Transverse colon (tissue), 4 donors: ENCODE measurements at regions not wholly inside any gene's neighbourhood (a gene's known extent, or its start where the extent isn't known, plus 50 kb on each side); places are given as distances from the start of the nearest gene placed in this dataset.

ENCODE experiments used
- DNase-seq: peaks from one replicate; pipeline ENCODE4 v3.0.0-alpha.2; 2019
- H3K27ac ChIP-seq, 4 donors: fragments of 200-600 bp; sonication (generic); 2 replicates each; pipeline ENCODE4 v1.5.1; 2016 to 2018; ENCODE audit warnings: inconsistent platforms in 4 of 4
- H3K27me3 ChIP-seq: fragments of 200-600 bp; sonication (generic); 2 replicates; pipeline ENCODE4 v1.5.1; 2017; ENCODE audit warnings: inconsistent platforms
- H3K36me3 ChIP-seq, 4 donors: fragments of 200-600 bp; sonication (generic); 2 replicates each; pipeline ENCODE4 v1.5.1; 2017 to 2019; ENCODE audit warnings: inconsistent platforms in 4 of 4
- H3K4me1 ChIP-seq, 4 donors: fragments of 200-600 bp; sonication (generic); 2 replicates each; pipeline ENCODE4 v1.5.1; 2017 to 2020; ENCODE audit warnings: inconsistent platforms in 4 of 4
- H3K4me3 ChIP-seq, 4 donors: fragments of 200-600 bp; sonication (generic); 1 replicate in 1 of 4; 2 replicates in 3 of 4; pipeline versions ENCODE4 v1.5.1 to v1.6.1; 2017 to 2019; ENCODE audit warnings: inconsistent platforms in 4 of 4
- H3K9me3 ChIP-seq, 2 donors: fragments of 200-600 bp; sonication (generic); 2 replicates each; pipeline ENCODE4 v1.5.1; 2017 to 2019; ENCODE audit warnings: inconsistent platforms in 2 of 2
- EP300 ChIP-seq: sonication (generic); formaldehyde crosslinking; IDR thresholded peaks from one replicate; pipeline ENCODE4 v1.6.1; 2017; ENCODE audit warnings: antibody characterized with exemption, low read depth
- POLR2A ChIP-seq: fragments of 450-650 bp; IDR thresholded peaks from one replicate; pipeline ENCODE4 v1.6.1; 2016; ENCODE audit warnings: antibody characterized with exemption, mild to moderate bottlenecking, moderate library complexity
- POLR2AphosphoS5 ChIP-seq, 3 donors: sonication (generic); formaldehyde crosslinking; IDR thresholded peaks; one replicate each; pipeline ENCODE4 v1.6.1; 2016; ENCODE audit warnings: antibody characterized with exemption in 3 of 3
- WGBS, 2 donors: methylation state at CpG; one replicate each; pipeline ENCODE4 v1.1.5; 2018; ENCODE audit warnings: low coverage in 1 of 2; 5-methylcytosine and 5-hydroxymethylcytosine counted together
- in situ Hi-C, 4 donors: fragments of 200-750 bp; cut with MboI; loops; one replicate each; pipeline versions ENCODE4 v1.15.0 to v1.15.1; 2017; ENCODE audit warnings: low sequenced_read_pairs in 3 of 4, low pct_ligation_motif_present in 1 of 4, low pct_unique_long_range_greater_than_20kb in 1 of 4
- intact Hi-C: fragments of 100-400 bp; cut with DNase I; formaldehyde crosslinking; loops from one replicate; pipeline ENCODE4 v1.15.1; 2023; ENCODE audit warnings: low total_unique reads
- TF ChIP-seq, protein P1 (sequence below), 5 experiments: fragments of 200-600 bp in 3 of 5; fragments of 450-650 bp in 2 of 5; sonication (generic) in 3 of 5; IDR thresholded peaks; 1 replicate in 2 of 5; 2 replicates in 3 of 5; pipeline ENCODE4 v1.5.1; 2016 to 2017; ENCODE audit warnings: antibody characterized with exemption in 5 of 5, inconsistent platforms in 3 of 5, mild to moderate bottlenecking in 2 of 5, moderate library complexity in 1 of 5

DNA sequence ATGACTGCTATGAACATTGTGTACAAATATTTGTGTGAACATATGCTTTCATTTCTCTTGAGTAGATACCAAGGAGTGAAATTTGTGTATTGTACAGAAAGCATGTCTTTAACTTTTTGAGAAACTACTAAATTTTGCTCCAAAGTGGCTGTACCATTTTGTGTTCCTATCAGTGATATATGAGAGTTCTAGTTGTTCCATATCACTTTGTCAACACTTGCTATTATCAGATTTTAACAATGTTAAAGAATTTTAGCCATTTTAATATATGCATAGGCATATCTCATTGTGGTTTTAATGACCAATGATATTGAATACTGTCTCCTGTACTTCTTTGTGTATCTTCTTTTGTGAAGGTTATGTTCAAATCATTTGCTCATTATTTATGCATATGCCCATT is 142.9 kb upstream of the NR3C1 start:
- Histone ChIP-seq H3K27me3 (no peaks in the 10 kb centered on the region), H3K4me3 (no peak overlapping the region), H3K9me3 (no peaks in the 10 kb centered on the region), H3K36me3 (no peaks in the 10 kb centered on the region), H3K27ac (no peak overlapping the region), H3K4me1 (no peaks in the 10 kb centered on the region)
- intact Hi-C loops (no loop called here), in situ Hi-C loops (no loop called here)
- TF ChIP-seq, protein P1, sequence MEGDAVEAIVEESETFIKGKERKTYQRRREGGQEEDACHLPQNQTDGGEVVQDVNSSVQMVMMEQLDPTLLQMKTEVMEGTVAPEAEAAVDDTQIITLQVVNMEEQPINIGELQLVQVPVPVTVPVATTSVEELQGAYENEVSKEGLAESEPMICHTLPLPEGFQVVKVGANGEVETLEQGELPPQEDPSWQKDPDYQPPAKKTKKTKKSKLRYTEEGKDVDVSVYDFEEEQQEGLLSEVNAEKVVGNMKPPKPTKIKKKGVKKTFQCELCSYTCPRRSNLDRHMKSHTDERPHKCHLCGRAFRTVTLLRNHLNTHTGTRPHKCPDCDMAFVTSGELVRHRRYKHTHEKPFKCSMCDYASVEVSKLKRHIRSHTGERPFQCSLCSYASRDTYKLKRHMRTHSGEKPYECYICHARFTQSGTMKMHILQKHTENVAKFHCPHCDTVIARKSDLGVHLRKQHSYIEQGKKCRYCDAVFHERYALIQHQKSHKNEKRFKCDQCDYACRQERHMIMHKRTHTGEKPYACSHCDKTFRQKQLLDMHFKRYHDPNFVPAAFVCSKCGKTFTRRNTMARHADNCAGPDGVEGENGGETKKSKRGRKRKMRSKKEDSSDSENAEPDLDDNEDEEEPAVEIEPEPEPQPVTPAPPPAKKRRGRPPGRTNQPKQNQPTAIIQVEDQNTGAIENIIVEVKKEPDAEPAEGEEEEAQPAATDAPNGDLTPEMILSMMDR (IDR thresholded peaks at IDR 0.05) = no peak
- no peak for TF ChIP-seq POLR2A
- no peak for TF ChIP-seq EP300
- TF ChIP-seq POLR2AphosphoS5 (IDR thresholded peaks at IDR 0.05) = no peak
- DNase-seq = no peak

DNA sequence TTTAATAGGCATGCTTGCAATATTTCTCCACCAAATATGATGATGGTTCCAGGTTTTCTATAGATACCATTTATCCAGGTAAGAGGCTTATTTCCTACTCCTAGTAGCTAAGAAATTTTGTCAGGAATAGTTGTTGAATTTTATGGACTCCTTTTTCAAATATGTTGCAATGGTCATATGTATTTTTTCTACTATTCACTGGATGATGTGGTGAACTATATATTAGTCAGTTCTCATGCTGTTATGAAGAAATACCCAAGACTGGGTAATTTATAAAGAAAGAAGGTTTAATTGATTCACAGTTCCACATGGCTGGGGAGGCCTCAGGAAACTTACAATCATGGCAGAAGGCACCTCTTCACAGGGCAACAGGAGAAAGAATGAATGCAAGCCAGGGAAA is 141.1 kb upstream of the NR3C1 start:
- DNase-seq = no peak
- H3K36me3 ChIP-seq = no peaks in the 10 kb centered on the region
- in situ Hi-C loops (no loop called here), intact Hi-C loops (no loop called here)
- TF ChIP-seq POLR2A (no peak), POLR2AphosphoS5 (IDR thresholded peaks at IDR 0.05) (no peak), EP300 (no peak)
- TF ChIP-seq, protein P1 (IDR thresholded peaks at IDR 0.05) = no peak
- no peak overlapping the region for H3K4me3 ChIP-seq
- no peak overlapping the region for H3K27ac ChIP-seq
- no peaks in the 10 kb centered on the region for H3K27me3 ChIP-seq
- no peaks in the 10 kb centered on the region for H3K9me3 ChIP-seq
- H3K4me1 ChIP-seq = no peaks in the 10 kb centered on the region

DNA sequence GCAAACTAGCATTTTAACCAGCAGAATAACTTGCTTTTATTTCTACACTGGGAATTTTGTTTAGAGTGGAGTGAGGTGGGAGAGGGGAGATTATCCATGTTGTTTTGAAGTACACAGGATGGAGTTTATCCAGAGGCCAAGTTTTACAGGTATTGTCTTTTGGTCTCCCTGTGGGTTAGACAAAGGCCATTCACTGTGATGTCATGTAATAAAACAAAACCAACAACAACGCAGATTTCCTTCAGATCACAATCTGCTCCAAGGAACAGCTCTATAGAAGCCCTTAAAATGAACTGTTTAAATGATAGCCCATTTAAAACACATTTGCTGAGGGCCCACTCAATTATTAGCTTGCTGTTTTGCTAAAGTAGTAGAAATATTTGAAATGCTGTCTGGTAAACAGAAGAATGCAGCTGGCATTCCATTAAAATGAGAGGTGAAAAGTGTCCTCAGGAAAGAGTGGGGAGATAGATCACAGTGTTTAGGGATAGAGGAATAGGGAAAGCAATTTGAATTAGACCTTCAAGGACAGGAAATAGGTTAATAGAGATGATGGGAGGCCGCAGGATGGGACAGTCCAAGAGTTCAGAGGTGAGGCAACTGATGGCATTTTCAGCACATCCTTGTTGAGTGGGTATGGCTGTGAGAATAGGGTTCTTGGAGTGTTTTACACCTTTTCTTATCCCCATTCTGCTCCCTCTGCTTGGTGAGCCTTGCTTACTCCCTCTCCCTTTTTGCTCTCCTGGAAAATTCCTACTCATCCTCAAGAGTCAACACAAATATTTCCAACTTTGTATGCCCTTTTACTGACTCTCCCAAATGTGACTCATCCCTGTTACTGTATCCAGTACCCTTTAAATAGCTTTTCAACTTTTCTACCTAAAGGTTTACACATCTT is 140.1 kb upstream of the NR3C1 start:
- H3K9me3 ChIP-seq = no peaks in the 10 kb centered on the region
- no peak overlapping the region for H3K4me3 ChIP-seq
- H3K27me3 ChIP-seq = no peaks in the 10 kb centered on the region
- intact Hi-C loops (no loop called here), in situ Hi-C loops (no loop called here)
- WGBS, 2 donors = 71% methylated on average over 1 to 2 of the region's 2 CpGs
- TF ChIP-seq POLR2A = no peak
- TF ChIP-seq EP300 = no peak
- no peak for DNase-seq
- no peak overlapping the region for H3K27ac ChIP-seq
- H3K36me3 ChIP-seq = no peaks in the 10 kb centered on the region
- no peaks in the 10 kb centered on the region for H3K4me1 ChIP-seq

DNA sequence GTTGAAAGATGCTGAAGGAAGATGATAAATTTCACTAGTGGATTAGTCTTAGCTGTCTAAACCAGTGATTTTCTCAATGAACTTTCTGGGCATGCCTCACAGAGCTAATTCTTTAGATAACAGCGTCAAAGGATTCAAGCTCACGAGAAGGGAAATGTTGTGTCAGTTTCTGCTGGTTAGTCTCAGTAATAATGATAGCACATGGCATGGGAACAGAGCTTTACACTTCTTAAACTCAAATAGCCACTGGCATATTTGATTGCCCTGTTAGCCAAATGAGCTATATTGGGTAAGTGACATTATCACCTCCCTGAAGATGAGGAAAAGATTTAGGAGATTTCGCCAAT is 139.3 kb upstream of the NR3C1 start:
- 88 to 91% methylated on average over 1 to 3 of the region's 3 CpGs for WGBS, 2 donors
- in situ Hi-C loops (no loop called here), intact Hi-C loops (no loop called here)
- no peak for DNase-seq
- H3K36me3 ChIP-seq = no peaks in the 10 kb centered on the region
- no peaks in the 10 kb centered on the region for H3K27me3 ChIP-seq
- H3K4me1 ChIP-seq = no peaks in the 10 kb centered on the region
- H3K4me3 ChIP-seq = no peak overlapping the region
- no peak overlapping the region for H3K27ac ChIP-seq
- TF ChIP-seq, protein P1 (IDR thresholded peaks at IDR 0.05) = no peak
- TF ChIP-seq EP300 (no peak), POLR2A (no peak), POLR2AphosphoS5 (IDR thresholded peaks at IDR 0.05) (no peak)
- H3K9me3 ChIP-seq = no peaks in the 10 kb centered on the region
